VCaP (cell line): ENCODE measurements at regions not wholly inside any gene's neighbourhood (a gene's known extent, or its start where the extent isn't known, plus 50 kb on each side); places are given as distances from the start of the nearest gene placed in this dataset.

Experiments
- H3K27ac ChIP-seq: fragments of 450-650 bp; 2 replicates; pipeline ENCODE4 v1.5.1; 2017
- CTCF ChIP-seq: fragments of 450-650 bp; conservative IDR thresholded peaks from 2 replicates; pipeline ENCODE4 v1.5.1; 2017; ENCODE audit warnings: mild to moderate bottlenecking, moderate library complexity

GRCh38 chr5:117302949-117303348 is 728.3 kb upstream of the SEMA6A start:
- no peak for TF ChIP-seq CTCF

DNA sequence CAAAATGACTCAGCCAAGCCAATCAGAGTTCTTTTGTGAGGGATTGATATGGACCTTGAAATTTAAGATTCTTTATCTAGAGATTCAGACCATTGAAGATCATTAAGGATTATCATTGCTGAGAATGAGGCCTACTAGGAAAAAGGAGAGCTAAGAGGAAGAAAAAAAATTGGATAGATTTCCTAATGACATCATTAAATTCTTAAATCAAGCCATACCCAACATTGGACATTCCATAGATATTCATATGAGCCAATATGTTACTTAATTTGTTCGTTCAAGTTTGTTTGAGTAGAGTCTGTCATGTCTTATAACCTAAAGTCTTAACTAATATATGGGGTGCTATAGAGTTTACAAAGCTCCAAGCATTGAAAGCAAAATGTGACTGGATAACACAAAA is 727.9 kb upstream of the SEMA6A start:
- TF ChIP-seq CTCF = no peak

More at GRCh38 chr5:117302949-117303348, 728.3 kb upstream of the SEMA6A start:
- no peak overlapping the region for H3K27ac ChIP-seq

DNA sequence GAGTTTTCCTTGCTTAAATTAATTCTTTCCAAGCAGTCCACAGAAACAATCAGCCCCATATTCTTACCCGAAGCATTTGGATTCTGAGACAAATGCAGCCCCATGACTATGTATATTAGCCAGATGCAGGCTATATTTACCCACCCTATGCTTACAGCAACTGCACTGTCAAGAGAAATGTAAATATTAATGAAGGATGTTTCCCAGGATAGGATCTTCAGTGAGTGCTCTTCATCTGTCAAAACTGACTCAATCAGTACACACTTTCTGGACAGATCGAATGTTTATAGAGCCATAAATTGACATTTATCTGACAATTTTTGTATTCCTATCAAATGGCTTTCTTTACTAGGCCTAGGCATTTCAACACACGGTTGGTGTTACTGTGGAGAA is 725.3 kb upstream of the SEMA6A start:
- H3K27ac ChIP-seq = no peak overlapping the region
- TF ChIP-seq CTCF = no peak

More for the DNA sequence above, 727.9 kb upstream of the SEMA6A start:
- no peak overlapping the region for H3K27ac ChIP-seq

DNA sequence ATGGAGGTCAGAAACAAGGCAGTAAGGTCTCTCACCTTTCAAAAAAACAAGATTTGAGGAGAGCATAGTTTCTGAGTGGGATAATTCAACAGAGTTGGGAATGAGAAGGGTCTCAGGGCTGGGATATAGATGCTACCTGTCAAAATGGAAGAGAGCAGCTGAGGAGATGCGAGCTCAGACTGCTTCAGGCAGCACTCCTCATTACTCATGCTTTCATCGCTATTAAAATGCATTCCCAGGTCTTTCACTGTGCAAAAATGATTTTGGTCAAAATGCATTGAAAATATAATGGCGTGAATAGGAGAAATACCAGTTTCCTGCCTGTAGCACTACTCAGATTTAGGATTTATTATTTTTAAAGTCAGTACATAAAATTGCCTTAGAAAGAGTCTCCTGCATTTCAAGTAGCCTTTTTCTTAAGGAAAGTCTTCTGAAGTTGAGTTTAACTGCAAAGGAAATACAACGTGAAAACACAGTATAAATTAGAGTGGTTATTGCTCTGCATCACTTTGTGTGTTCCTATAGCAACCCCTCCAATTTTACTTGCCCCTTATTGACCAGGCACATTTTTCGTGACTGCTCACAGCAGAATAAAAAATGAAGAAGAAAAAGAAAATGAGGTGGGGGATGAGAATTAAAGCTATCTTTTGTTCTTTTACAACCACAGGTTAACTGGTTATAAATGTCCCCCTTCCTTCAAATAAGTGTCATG is 724.8 kb upstream of the SEMA6A start:
- no peak for TF ChIP-seq CTCF
- H3K27ac ChIP-seq = no peak overlapping the region

DNA sequence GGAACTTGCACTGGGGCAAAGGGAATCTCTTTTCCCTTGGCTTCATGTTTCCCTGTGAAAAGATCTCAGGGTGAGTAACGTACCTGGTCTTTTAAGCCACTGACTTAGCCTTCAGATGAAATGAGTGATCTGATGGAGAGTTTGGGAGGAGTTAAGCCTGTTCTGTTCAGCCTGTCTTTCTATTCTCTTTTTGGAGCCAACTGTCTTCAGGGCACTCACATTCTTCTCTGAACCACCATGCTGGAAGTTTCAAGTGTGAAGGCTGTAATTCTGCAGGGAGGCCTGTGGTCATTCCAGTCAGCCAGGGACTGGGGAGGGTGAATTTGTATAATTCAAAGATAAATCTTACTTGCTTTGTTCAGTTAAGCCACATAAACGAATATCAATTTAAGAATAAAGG is 722.2 kb upstream of the SEMA6A start:
- TF ChIP-seq CTCF = no peak

GRCh38 chr5:117295941-117296340 is 721.3 kb upstream of the SEMA6A start:
- TF ChIP-seq CTCF = no peak
- no peak overlapping the region for H3K27ac ChIP-seq

More for the DNA sequence above, 722.2 kb upstream of the SEMA6A start:
- no peak overlapping the region for H3K27ac ChIP-seq

- H3K27ac ChIP-seq = no peak overlapping the region
- TF ChIP-seq CTCF = no peak
Measured at GRCh38 chr5:117286813-117287212, 712.2 kb upstream of the SEMA6A start.
